ENCODE measurements at regions not wholly inside any gene's neighbourhood (a gene's known extent, or its start where the extent isn't known, plus 50 kb on each side); places are given as distances from the start of the nearest gene placed in this dataset.

DNA sequence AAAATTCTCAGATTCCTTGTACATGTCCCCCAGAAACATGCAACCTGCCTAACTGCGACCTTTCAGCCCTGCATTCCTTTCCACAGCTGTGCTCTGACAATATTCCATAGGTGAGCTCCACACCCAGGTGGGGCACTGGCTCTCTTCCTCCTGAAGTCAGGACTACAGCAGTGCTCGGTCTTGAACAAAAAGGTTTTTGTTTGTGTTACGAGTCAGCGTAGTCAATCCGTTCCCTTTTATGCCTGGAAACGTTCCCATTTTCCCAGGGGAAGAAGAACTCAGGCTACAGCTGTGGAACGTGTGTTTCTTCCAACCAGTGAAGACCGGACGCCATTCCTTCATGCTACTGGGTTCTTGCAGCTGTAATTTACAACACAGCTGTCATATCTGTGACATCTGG is 52.4 kb upstream of the PFKP start:
- TF ChIP-seq YY1 (IDR thresholded peaks at IDR 0.05; ENCODE audit: insufficient read depth, insufficient read length) (no peak), ZNF274 (IDR thresholded peaks at IDR 0.05; ENCODE audit: low read depth, low read length) (no peak), SUZ12 (IDR thresholded peaks at IDR 0.05; ENCODE audit: extremely low read depth, insufficient read depth, insufficient read length) (no peak)

All from NT2/D1 (cell line).